GM18499 (cell line): ENCODE measurements at regions not wholly inside any gene's neighbourhood (a gene's known extent, or its start where the extent isn't known, plus 50 kb on each side); places are given as distances from the start of the nearest gene placed in this dataset.

Source experiments
- ATAC-seq: cut with Tn5 transposase; IDR thresholded peaks from one replicate; pipeline ENCODE4 v1.9.1; 2021; ENCODE audit warnings: moderate number of reproducible peaks; ENCODE audit not compliant: insufficient read depth, unreplicated experiment

GRCh38 chr6:142558786-142559185 lies 257.0 kb downstream of the ADGRG6 start:
- ATAC-seq = no peak

GRCh38 chr6:142561511-142562265 lies 259.9 kb downstream of the ADGRG6 start:
- ATAC-seq = no peak

- ATAC-seq = no peak
These were observed 261.1 kb downstream of the ADGRG6 start for GRCh38 chr6:142562865-142563264.

GRCh38 chr6:142566628-142567396 lies 265.0 kb downstream of the ADGRG6 start:
- no peak for ATAC-seq

GRCh38 chr6:142567461-142567860 lies 265.7 kb downstream of the ADGRG6 start:
- ATAC-seq = no peak

- ATAC-seq = no peak
These were observed 267.2 kb downstream of the ADGRG6 start for GRCh38 chr6:142568857-142569597.

- no peak for ATAC-seq
These were observed 267.9 kb downstream of the ADGRG6 start for GRCh38 chr6:142569676-142570075.

GRCh38 chr6:142570221-142570671 lies 268.4 kb downstream of the ADGRG6 start:
- no peak for ATAC-seq

GRCh38 chr6:142592876-142593275 lies 291.1 kb downstream of the ADGRG6 start:
- ATAC-seq = no peak

GRCh38 chr6:142597836-142598235 lies 296.0 kb downstream of the ADGRG6 start:
- ATAC-seq = no peak

GRCh38 chr6:142601427-142601826 lies 299.6 kb downstream of the ADGRG6 start:
- ATAC-seq = no peak

- no peak for ATAC-seq
These were observed 301.2 kb downstream of the ADGRG6 start for GRCh38 chr6:142602972-142603371.

- no peak for ATAC-seq
These were observed 304.2 kb downstream of the ADGRG6 start for GRCh38 chr6:142605922-142606485.

GRCh38 chr6:142612956-142613355 lies 311.1 kb downstream of the ADGRG6 start:
- ATAC-seq = no peak

GRCh38 chr6:142613981-142614380 lies 312.2 kb downstream of the ADGRG6 start:
- ATAC-seq = no peak

- no peak for ATAC-seq
These were observed 315.4 kb downstream of the ADGRG6 start for GRCh38 chr6:142617158-142617557.

- ATAC-seq = no peak
These were observed 320.0 kb downstream of the ADGRG6 start for GRCh38 chr6:142621822-142622221.

- no peak for ATAC-seq
These were observed 319.8 kb downstream of the HIVEP2 start for GRCh38 chr6:142624978-142625715.

GRCh38 chr6:142627474-142627873 lies 317.5 kb downstream of the HIVEP2 start:
- no peak for ATAC-seq
